Adrenal gland (tissue), 9 donors: ENCODE measurements at regions not wholly inside any gene's neighbourhood (a gene's known extent, or its start where the extent isn't known, plus 50 kb on each side); places are given as distances from the start of the nearest gene placed in this dataset.
A peak's percentile ranks its signal among the peaks of the same experiment; 100 is the strongest.

Experiments
- DNase-seq, 7 donors: peaks; one replicate each; pipeline ENCODE4 v3.0.0-alpha.2; 2019 to 2020
- H3K27ac ChIP-seq, 5 donors: fragments of 200-600 bp; sonication (generic) in 4 of 5; 1 replicate in 3 of 5; 2 replicates in 2 of 5; pipeline versions ENCODE4 v1.5.1 to v1.8.0; 2016 to 2020; ENCODE audit warnings: mild to moderate bottlenecking in 1 of 5
- H3K27me3 ChIP-seq: fragments of 200-600 bp; 2 replicates; pipeline ENCODE4 v1.8.0; 2021
- H3K36me3 ChIP-seq, 2 donors: fragments of 200-600 bp; replicated peaks in 1 of 2; 1 replicate in 1 of 2; 2 replicates in 1 of 2; pipeline versions ENCODE4 v1.5.1 to v1.8.0; 2018 to 2022
- H3K4me1 ChIP-seq, 2 donors: fragments of 200-600 bp; replicated peaks in 1 of 2; 1 replicate in 1 of 2; 2 replicates in 1 of 2; pipeline versions ENCODE4 v1.5.1 to v1.8.0; 2018 to 2021
- H3K4me3 ChIP-seq, 4 donors: fragments of 200-600 bp; sonication (generic) in 3 of 4; one replicate each; pipeline ENCODE4 v1.5.1; 2016 to 2018
- H3K9me3 ChIP-seq, 3 donors: fragments of 200-600 bp; sonication (generic) in 1 of 3; replicated peaks in 1 of 3; 1 replicate in 2 of 3; 2 replicates in 1 of 3; pipeline versions ENCODE4 v1.5.1 to v1.8.0; 2016 to 2021
- POLR2A ChIP-seq, 2 donors: fragments of 450-650 bp; IDR thresholded peaks; one replicate each; pipeline ENCODE4 v1.6.1; 2017; ENCODE audit warnings: antibody characterized with exemption in 2 of 2, mild to moderate bottlenecking in 2 of 2, moderate library complexity in 1 of 2
- WGBS, 4 donors: extraction: QIAGEN DNeasy Blood & Tissue Kit in 2 of 4; methylation state at CpG; one replicate each; pipeline versions ENCODE4 v1.1.5 to v1.1.7; 2013 to 2017; 5-methylcytosine and 5-hydroxymethylcytosine counted together
- intact Hi-C, 2 donors: fragments of 100-400 bp; cut with DNase I; formaldehyde crosslinking; loops; one replicate each; pipeline versions ENCODE4 v1.14.1 to v1.15.0; 2022 to 2023
- TF ChIP-seq, protein P1 (sequence below), 6 experiments: fragments of 450-650 bp in 4 of 6; fragments of 200-600 bp in 2 of 6; sonication (generic) in 1 of 6; IDR thresholded peaks; 1 replicate in 5 of 6; 2 replicates in 1 of 6; pipeline versions ENCODE4 v1.5.1 to v1.8.0; 2016 to 2021; ENCODE audit warnings: antibody characterized with exemption in 6 of 6, mild to moderate bottlenecking in 2 of 6, moderate library complexity in 1 of 6
- donor health status: healthy with polysubstance abuse.
- donor health status: Bipolar disorder and iron deficiency.
- donor health status: DM: yes; HTN: yes; CAD: no.
- donor health status: DM: no; HTN: no; CAD: no.
- donor health status: DM: no; HTN: no; CAD: no.

DNA sequence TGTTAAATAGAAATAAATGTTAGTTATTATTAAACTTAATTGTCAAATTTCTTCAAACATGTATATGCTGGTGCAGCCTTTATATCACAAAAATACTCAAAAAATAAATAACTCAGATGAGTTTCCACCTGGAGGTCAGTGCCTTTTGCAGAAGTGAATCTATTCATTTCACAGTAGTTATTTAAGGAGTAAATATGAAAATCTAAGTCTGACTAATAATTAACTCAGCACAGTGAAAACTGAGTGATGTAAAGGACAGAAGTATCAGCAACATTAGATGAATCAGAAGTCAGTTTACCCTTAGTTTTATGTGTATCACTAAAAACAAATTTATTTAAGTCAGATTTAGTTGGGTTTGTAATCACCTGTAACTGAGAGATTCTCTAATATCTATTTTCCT lies 2135.4 kb downstream of the MRPL39 start:
- TF ChIP-seq POLR2A (IDR thresholded peaks at IDR 0.05): no peak
- TF ChIP-seq, protein P1, sequence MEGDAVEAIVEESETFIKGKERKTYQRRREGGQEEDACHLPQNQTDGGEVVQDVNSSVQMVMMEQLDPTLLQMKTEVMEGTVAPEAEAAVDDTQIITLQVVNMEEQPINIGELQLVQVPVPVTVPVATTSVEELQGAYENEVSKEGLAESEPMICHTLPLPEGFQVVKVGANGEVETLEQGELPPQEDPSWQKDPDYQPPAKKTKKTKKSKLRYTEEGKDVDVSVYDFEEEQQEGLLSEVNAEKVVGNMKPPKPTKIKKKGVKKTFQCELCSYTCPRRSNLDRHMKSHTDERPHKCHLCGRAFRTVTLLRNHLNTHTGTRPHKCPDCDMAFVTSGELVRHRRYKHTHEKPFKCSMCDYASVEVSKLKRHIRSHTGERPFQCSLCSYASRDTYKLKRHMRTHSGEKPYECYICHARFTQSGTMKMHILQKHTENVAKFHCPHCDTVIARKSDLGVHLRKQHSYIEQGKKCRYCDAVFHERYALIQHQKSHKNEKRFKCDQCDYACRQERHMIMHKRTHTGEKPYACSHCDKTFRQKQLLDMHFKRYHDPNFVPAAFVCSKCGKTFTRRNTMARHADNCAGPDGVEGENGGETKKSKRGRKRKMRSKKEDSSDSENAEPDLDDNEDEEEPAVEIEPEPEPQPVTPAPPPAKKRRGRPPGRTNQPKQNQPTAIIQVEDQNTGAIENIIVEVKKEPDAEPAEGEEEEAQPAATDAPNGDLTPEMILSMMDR (IDR thresholded peaks at IDR 0.05): no peak
- Histone ChIP-seq H3K36me3 (no peaks in the 10 kb centered on the region), H3K9me3 (no peaks in the 10 kb centered on the region), H3K27ac (no peak overlapping the region), H3K4me1 (no peaks in the 10 kb centered on the region), H3K4me3 (no peak overlapping the region), H3K27me3 (no peaks in the 10 kb centered on the region)
- no peak for DNase-seq
- intact Hi-C loops: no loop called here

DNA sequence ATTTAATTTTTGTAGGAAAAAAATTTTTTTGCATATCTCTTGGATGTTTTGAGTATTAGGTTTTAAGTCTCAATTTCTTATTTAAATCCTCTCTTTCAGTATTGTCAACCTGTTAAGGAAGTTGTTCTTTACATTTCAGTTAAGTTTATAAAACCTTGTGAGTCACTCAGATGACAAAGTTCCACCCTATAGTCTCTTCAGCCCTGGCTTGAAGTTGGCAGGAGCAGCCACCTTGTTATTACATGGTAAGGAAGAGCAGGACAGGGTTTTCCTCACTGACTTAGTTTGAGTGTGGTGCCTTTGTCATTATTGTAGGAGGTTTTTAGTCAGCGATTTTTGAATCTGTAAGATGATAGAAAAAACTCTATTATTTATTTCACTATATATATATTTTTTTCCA lies 2143.9 kb downstream of the MRPL39 start:
- 28 to 86% (median 46%) methylated on average over 1 of the region's 1 CpG for WGBS, 4 donors

DNA sequence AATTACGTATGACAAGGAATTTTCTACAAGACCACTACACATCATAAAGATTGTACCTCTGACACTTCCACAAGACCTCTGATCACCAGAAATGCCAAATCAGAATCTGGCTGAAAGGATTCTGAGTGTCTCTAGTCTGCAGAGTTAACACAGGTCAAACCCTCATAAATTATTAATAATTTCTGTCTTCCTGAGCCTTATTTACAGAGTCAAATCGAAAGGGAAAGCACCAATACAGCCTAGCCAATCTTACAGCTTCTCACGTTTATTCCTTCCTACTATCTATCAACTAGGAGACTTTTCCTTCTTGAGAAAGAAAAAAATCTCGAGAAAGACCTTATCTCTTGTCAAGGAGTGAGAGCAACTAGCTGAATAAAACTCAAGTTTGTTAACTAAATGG lies 2151.6 kb downstream of the MRPL39 start:
- Histone ChIP-seq H3K9me3 (no peaks in the 10 kb centered on the region), H3K4me1 (no peaks in the 10 kb centered on the region), H3K27ac (no peak overlapping the region), H3K4me3 (no peak overlapping the region), H3K27me3 (no peaks in the 10 kb centered on the region), H3K36me3 (no peaks in the 10 kb centered on the region)
- intact Hi-C loops: no loop called here
- WGBS, 4 donors: 56 to 62% (median 58%) methylated on average over 4 of the region's 4 CpGs
- DNase-seq: no peak
- TF ChIP-seq, protein P1 (IDR thresholded peaks at IDR 0.05): no peak
- no peak for TF ChIP-seq POLR2A (IDR thresholded peaks at IDR 0.05)

More for the DNA sequence above, 2143.9 kb downstream of the MRPL39 start:
- no peak overlapping the region for H3K27ac ChIP-seq
- no peaks in the 10 kb centered on the region for H3K4me1 ChIP-seq
- H3K27me3 ChIP-seq: no peaks in the 10 kb centered on the region
- no peak for DNase-seq
- intact Hi-C loops: no loop called here
- peaks cover 0 to 5% (median 0%) of the 10 kb centered on the region in 3 donors for H3K9me3 ChIP-seq
- TF ChIP-seq, protein P1 (IDR thresholded peaks at IDR 0.05): no peak
- H3K36me3 ChIP-seq: no peaks in the 10 kb centered on the region
- H3K4me3 ChIP-seq: no peak overlapping the region

DNA sequence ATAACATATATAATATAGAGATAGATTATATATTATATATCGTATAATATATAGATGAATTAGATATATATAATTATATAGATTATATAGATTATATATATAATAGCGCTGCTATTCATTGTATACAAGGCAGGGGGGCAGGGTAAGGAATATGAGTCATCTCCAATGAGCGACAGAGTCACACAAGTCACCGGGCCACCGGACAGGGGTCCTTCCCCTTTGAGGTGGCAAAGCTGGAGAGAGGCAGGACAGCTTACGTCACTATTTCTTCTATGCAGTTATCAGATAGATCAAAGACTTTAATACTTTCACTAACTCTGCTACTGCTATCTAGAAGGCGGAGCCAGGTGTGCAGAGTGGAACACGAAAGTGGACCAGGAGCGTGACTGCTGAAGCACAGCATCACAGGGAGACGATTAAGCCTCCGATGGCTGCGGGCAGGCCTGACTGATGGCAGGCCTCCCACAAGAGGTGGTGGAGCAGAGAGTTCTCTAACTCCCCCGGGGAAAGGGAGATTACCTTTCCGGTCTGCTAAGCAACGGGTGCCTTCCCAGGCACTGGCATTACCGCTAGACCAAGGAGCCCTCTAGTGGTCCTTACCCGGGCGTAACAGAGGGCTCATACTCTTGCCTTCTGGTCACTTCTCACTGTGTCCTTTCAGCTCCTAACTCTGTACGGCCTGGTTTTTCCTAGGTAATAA lies 2154.7 kb downstream of the MRPL39 start:
- H3K27me3 ChIP-seq: no peaks in the 10 kb centered on the region
- no peak overlapping the region for H3K4me3 ChIP-seq
- WGBS, 4 donors: 38 to 49% (median 44%) methylated on average over 15 to 19 of the region's 19 CpGs
- H3K9me3 ChIP-seq: no peaks in the 10 kb centered on the region
- intact Hi-C loops: no loop called here
- H3K27ac ChIP-seq: no peak overlapping the region
- no peak for TF ChIP-seq POLR2A (IDR thresholded peaks at IDR 0.05)
- TF ChIP-seq, protein P1 (IDR thresholded peaks at IDR 0.05): peak in 2 of 6 experiments; percentile 11 to 16
- H3K4me1 ChIP-seq: no peaks in the 10 kb centered on the region
- H3K36me3 ChIP-seq: no peaks in the 10 kb centered on the region
- peak in 6 of 7 donors; percentile 14 to 23 (median 18) for DNase-seq
